Gastrocnemius medialis (tissue), 4 donors: ENCODE measurements at regions not wholly inside any gene's neighbourhood (a gene's known extent, or its start where the extent isn't known, plus 50 kb on each side); places are given as distances from the start of the nearest gene placed in this dataset.

Experiments used
- POLR2A ChIP-seq, 2 donors: fragments of 450-650 bp; IDR thresholded peaks; one replicate each; pipeline ENCODE4 v1.6.1; 2017; ENCODE audit warnings: antibody characterized with exemption in 2 of 2, mild to moderate bottlenecking in 2 of 2, moderate library complexity in 2 of 2
- TF ChIP-seq, protein P1 (sequence below), 5 experiments: fragments of 450-650 bp in 3 of 5; fragments of 200-600 bp in 2 of 5; sonication (generic) in 2 of 5; IDR thresholded peaks in 4 of 5; conservative IDR thresholded peaks in 1 of 5; 1 replicate in 4 of 5; 2 replicates in 1 of 5; pipeline ENCODE4 v1.5.1; 2016 to 2019; ENCODE audit warnings: antibody characterized with exemption in 5 of 5, mild to moderate bottlenecking in 3 of 5, moderate library complexity in 3 of 5

DNA sequence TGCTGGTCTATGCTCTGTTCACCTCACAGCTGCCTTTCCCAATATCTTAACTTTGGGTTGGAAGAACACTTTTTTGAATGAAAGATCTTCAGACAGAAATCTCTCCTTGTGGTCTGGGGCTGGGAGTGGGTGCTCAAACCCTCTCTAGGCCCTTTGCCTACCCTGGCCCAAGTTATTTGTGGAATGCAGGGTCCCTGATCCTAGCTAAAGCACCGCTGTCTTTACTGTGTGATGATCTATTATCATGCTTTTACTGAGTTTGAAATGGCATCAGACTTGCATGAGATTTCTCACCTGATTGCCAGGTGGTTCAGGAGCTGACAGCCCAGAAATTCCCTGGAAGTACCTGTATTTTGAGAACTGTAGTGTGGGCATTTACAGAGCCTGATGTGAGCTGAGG is 412.7 kb upstream of the ONECUT1 start:
- TF ChIP-seq, protein P1, sequence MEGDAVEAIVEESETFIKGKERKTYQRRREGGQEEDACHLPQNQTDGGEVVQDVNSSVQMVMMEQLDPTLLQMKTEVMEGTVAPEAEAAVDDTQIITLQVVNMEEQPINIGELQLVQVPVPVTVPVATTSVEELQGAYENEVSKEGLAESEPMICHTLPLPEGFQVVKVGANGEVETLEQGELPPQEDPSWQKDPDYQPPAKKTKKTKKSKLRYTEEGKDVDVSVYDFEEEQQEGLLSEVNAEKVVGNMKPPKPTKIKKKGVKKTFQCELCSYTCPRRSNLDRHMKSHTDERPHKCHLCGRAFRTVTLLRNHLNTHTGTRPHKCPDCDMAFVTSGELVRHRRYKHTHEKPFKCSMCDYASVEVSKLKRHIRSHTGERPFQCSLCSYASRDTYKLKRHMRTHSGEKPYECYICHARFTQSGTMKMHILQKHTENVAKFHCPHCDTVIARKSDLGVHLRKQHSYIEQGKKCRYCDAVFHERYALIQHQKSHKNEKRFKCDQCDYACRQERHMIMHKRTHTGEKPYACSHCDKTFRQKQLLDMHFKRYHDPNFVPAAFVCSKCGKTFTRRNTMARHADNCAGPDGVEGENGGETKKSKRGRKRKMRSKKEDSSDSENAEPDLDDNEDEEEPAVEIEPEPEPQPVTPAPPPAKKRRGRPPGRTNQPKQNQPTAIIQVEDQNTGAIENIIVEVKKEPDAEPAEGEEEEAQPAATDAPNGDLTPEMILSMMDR (IDR thresholded peaks at IDR 0.05 in 4 of 5, conservative IDR thresholded peaks at IDR 0.05 in 1 of 5), result no peak
- no peak for TF ChIP-seq POLR2A (IDR thresholded peaks at IDR 0.05)
